Glutamatergic neuron (in vitro differentiated cells): ENCODE measurements at regions not wholly inside any gene's neighbourhood (a gene's known extent, or its start where the extent isn't known, plus 50 kb on each side); places are given as distances from the start of the nearest gene placed in this dataset.

ENCODE experiments used
- DNase-seq: peaks from one replicate; pipeline ENCODE4 v3.0.0; 2022
- H3K27ac Mint-ChIP-seq: one replicate; pipeline ENCODE4 v1.8.0; 2020; ENCODE audit warnings: mild to moderate bottlenecking, mixed read lengths, inconsistent platforms; ENCODE audit not compliant: unreplicated experiment
- H3K27me3 Mint-ChIP-seq: one replicate; pipeline ENCODE4 v1.8.0; 2020; ENCODE audit warnings: mild to moderate bottlenecking, moderate library complexity, mixed read lengths, inconsistent platforms; ENCODE audit not compliant: unreplicated experiment
- H3K36me3 Mint-ChIP-seq: one replicate; pipeline ENCODE4 v1.8.0; 2020; ENCODE audit warnings: mild to moderate bottlenecking, mixed read lengths, inconsistent platforms; ENCODE audit not compliant: unreplicated experiment
- H3K4me1 Mint-ChIP-seq: one replicate; pipeline ENCODE4 v1.8.0; 2020; ENCODE audit warnings: mild to moderate bottlenecking, low read depth, mixed read lengths, inconsistent platforms; ENCODE audit not compliant: unreplicated experiment
- H3K4me3 Mint-ChIP-seq: one replicate; pipeline ENCODE4 v1.8.0; 2020; ENCODE audit warnings: mild to moderate bottlenecking, mixed read lengths, inconsistent platforms; ENCODE audit not compliant: unreplicated experiment
- H3K9me3 Mint-ChIP-seq: one replicate; pipeline ENCODE4 v1.8.0; 2020; ENCODE audit warnings: mild to moderate bottlenecking, moderate library complexity, mixed read lengths, inconsistent platforms; ENCODE audit not compliant: unreplicated experiment
- CTCF ChIP-seq: fragments of 200-600 bp; sonication (generic); IDR thresholded peaks from one replicate; pipeline ENCODE4 v1.5.0; 2021; ENCODE audit not compliant: partially characterized antibody, unreplicated experiment

GRCh38 chr14:28613532-28613931, 153.1 kb upstream of the FOXG1 start:
- DNase-seq = no peak
- no peaks in the 10 kb centered on the region for H3K27me3 Mint-ChIP-seq

GRCh38 chr14:28626780-28627179, 139.8 kb upstream of the FOXG1 start:
- Mint-ChIP-seq H3K4me3 (no peak overlapping the region), H3K9me3 (no peaks in the 10 kb centered on the region)

More at GRCh38 chr14:28613532-28613931, 153.1 kb upstream of the FOXG1 start:
- H3K9me3 Mint-ChIP-seq = no peaks in the 10 kb centered on the region
- H3K4me1 Mint-ChIP-seq = peaks cover 6% of the 10 kb centered on the region
- H3K4me3 Mint-ChIP-seq = no peak overlapping the region
- no peak for TF ChIP-seq CTCF
- no peak overlapping the region for H3K27ac Mint-ChIP-seq
- no peaks in the 10 kb centered on the region for H3K36me3 Mint-ChIP-seq

DNA sequence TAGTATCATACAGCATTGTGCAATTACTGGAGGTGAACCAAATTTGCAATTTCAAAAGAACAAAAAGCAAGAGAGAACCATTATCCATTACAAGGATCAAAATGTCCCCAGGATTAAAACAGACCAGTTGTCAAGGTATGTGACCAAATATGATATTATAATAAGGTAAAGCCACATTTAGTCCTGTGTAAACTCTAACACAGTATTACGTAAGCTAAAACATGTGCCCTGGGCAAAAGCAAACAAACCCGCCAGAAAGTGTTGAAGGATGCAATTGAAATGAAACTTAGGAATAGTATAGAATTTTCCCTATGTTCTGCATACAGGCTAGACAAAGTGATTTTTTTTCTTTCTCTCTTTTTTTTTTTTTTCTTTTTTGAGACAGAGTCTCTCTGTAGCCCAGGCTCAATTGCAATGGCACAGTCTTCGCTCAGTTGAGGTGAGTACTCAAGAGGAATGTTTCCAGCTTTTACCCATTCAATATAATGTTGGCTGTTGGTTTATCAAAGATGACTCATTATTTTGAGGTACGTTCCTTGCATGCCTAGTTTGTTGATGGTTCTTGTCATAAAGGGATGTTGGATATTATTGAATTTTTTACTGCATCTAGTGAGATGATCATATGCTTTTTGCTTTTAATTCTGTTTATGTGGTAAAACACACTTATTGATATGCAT, 137.1 kb upstream of the FOXG1 start:
- DNase-seq = no peak
- peaks cover 13% of the 10 kb centered on the region for H3K36me3 Mint-ChIP-seq
- H3K4me1 Mint-ChIP-seq = no peaks in the 10 kb centered on the region
- no peaks in the 10 kb centered on the region for H3K27me3 Mint-ChIP-seq
- H3K4me3 Mint-ChIP-seq = no peak overlapping the region
- H3K9me3 Mint-ChIP-seq = no peaks in the 10 kb centered on the region
- TF ChIP-seq CTCF = no peak
- H3K27ac Mint-ChIP-seq = no peak overlapping the region

More at GRCh38 chr14:28626780-28627179, 139.8 kb upstream of the FOXG1 start:
- TF ChIP-seq CTCF = no peak
- H3K27ac Mint-ChIP-seq = no peak overlapping the region
- no peaks in the 10 kb centered on the region for H3K4me1 Mint-ChIP-seq
- H3K36me3 Mint-ChIP-seq = peaks cover 10% of the 10 kb centered on the region
- no peaks in the 10 kb centered on the region for H3K27me3 Mint-ChIP-seq
- DNase-seq = no peak

DNA sequence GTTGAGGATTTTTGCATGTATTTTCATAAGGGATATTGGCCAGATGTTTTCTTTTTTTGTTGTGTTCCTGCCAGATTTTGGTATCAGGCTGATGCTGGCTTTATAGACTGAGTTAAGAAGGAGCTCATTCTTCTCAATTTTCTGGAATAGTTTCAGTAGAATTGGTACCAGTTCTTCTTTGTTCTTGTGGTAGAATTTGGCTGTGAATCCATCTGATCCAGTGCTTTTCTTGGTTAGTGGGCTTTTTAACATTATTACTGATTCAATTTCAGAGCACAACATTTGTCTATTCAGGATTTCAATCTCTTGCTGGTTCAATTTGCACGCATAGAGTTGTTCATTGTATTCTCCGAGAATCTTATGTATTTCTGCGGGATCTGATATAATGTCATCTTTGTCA, 136.5 kb upstream of the FOXG1 start:
- no peak overlapping the region for H3K4me3 Mint-ChIP-seq
- no peak overlapping the region for H3K27ac Mint-ChIP-seq

More for the DNA sequence above, 136.5 kb upstream of the FOXG1 start:
- TF ChIP-seq CTCF = no peak
- no peak for DNase-seq
- no peaks in the 10 kb centered on the region for H3K27me3 Mint-ChIP-seq
- H3K4me1 Mint-ChIP-seq = no peaks in the 10 kb centered on the region
- H3K9me3 Mint-ChIP-seq = no peaks in the 10 kb centered on the region
- H3K36me3 Mint-ChIP-seq = peaks cover 13% of the 10 kb centered on the region
